Mesenchymal stem cell (in vitro differentiated cells and primary cell): ENCODE measurements at regions not wholly inside any gene's neighbourhood (a gene's known extent, or its start where the extent isn't known, plus 50 kb on each side); places are given as distances from the start of the nearest gene placed in this dataset.

Experiments
- DNase-seq: peaks from one replicate; pipeline ENCODE4 v3.0.0-alpha.2; 2013
- H2AFZ ChIP-seq: one replicate; pipeline ENCODE4 v1.6.1; 2013; ENCODE audit warnings: low read depth, mild to moderate bottlenecking, control low read depth, inconsistent platforms, low read length, moderate library complexity
- H2AK5ac ChIP-seq: 2 replicates; pipeline ENCODE4 v1.6.1; 2013; ENCODE audit warnings: low read length, moderate library complexity, mild to moderate bottlenecking, inconsistent platforms; ENCODE audit not compliant: severe bottlenecking
- H2BK120ac ChIP-seq: one replicate; pipeline ENCODE4 v1.6.1; 2013; ENCODE audit warnings: low read depth, mild to moderate bottlenecking, inconsistent platforms, low read length, moderate library complexity
- H2BK12ac ChIP-seq, 2 experiments: one replicate each; pipeline ENCODE4 v1.6.1; 2013; ENCODE audit warnings: inconsistent platforms in 2 of 2, low read length in 2 of 2, mild to moderate bottlenecking in 2 of 2, moderate library complexity in 2 of 2, control low read depth in 1 of 2
- H2BK15ac ChIP-seq: one replicate; pipeline ENCODE4 v1.6.1; 2013; ENCODE audit warnings: mild to moderate bottlenecking, low read depth, inconsistent platforms; ENCODE audit not compliant: poor library complexity, severe bottlenecking
- H2BK5ac ChIP-seq: 2 replicates; pipeline ENCODE4 v1.6.1; 2013; ENCODE audit warnings: low read depth, mild to moderate bottlenecking, low read length, control low read depth, inconsistent platforms; ENCODE audit not compliant: poor library complexity, severe bottlenecking
- H3K14ac ChIP-seq, 2 experiments: one replicate each; pipeline ENCODE4 v1.6.1; 2013; ENCODE audit warnings: inconsistent platforms in 2 of 2, low read length in 2 of 2, control low read depth in 1 of 2, mild to moderate bottlenecking in 1 of 2, moderate library complexity in 1 of 2
- H3K18ac ChIP-seq, 2 experiments: one replicate each; pipeline ENCODE4 v1.6.1; 2013; ENCODE audit warnings: inconsistent platforms in 2 of 2, low read length in 2 of 2, control low read depth in 1 of 2, low read depth in 1 of 2, mild to moderate bottlenecking in 1 of 2
- H3K23ac ChIP-seq, 2 experiments: one replicate each; pipeline ENCODE4 v1.6.1; 2013; ENCODE audit warnings: inconsistent platforms in 2 of 2, low read length in 2 of 2, mild to moderate bottlenecking in 2 of 2, moderate library complexity in 2 of 2, control low read depth in 1 of 2
- H3K27ac ChIP-seq: 2 replicates; pipeline ENCODE4 v1.5.1; 2013; ENCODE audit warnings: mild to moderate bottlenecking, moderate library complexity, low read length, control low read depth, inconsistent platforms; ENCODE audit not compliant: poor library complexity, severe bottlenecking
- H3K27me3 ChIP-seq, 2 experiments: 2 replicates each; pipeline versions ENCODE4 v1.6.1 to v1.7.0; 2013; ENCODE audit warnings: low read length in 2 of 2, mild to moderate bottlenecking in 2 of 2, moderate library complexity in 2 of 2, control low read depth in 1 of 2, inconsistent platforms in 1 of 2; ENCODE audit not compliant: control insufficient read depth in 1 of 2, insufficient read depth in 1 of 2
- H3K36me3 ChIP-seq, 2 experiments: 2 replicates each; pipeline versions ENCODE4 v1.6.1 to v1.7.0; 2013; ENCODE audit warnings: low read length in 2 of 2, control low read depth in 1 of 2, inconsistent platforms in 1 of 2, low read depth in 1 of 2, mild to moderate bottlenecking in 1 of 2; ENCODE audit not compliant: insufficient read depth in 2 of 2, control insufficient read depth in 1 of 2
- H3K4ac ChIP-seq, 2 experiments: one replicate each; pipeline ENCODE4 v1.6.1; 2013; ENCODE audit warnings: inconsistent platforms in 2 of 2, low read length in 2 of 2, mild to moderate bottlenecking in 2 of 2, moderate library complexity in 2 of 2, control low read depth in 1 of 2, low read depth in 1 of 2
- H3K4me1 ChIP-seq: 2 replicates; pipeline ENCODE4 v1.6.1; 2013; ENCODE audit warnings: low read depth, low read length, control low read depth; ENCODE audit not compliant: control insufficient read depth, insufficient read depth
- H3K4me2 ChIP-seq: 2 replicates; pipeline ENCODE4 v1.6.1; 2013; ENCODE audit warnings: low read length, mild to moderate bottlenecking, inconsistent platforms; ENCODE audit not compliant: poor library complexity, severe bottlenecking
- H3K4me3 ChIP-seq, 2 experiments: 2 replicates each; pipeline versions ENCODE4 v1.5.1 to v1.7.0; 2013; ENCODE audit warnings: low read length in 2 of 2, mild to moderate bottlenecking in 2 of 2, control low read depth in 1 of 2, low read depth in 1 of 2; ENCODE audit not compliant: insufficient read depth in 1 of 2
- H3K79me1 ChIP-seq: replicated peaks from 2 replicates; pipeline ENCODE4 v1.6.1; 2013; ENCODE audit warnings: mild to moderate bottlenecking, control low read depth, low read length, inconsistent platforms; ENCODE audit not compliant: poor library complexity, severe bottlenecking
- H3K9ac ChIP-seq: 2 replicates; pipeline ENCODE4 v1.7.0; 2013; ENCODE audit warnings: mild to moderate bottlenecking, low read length, moderate library complexity
- H3K9me3 ChIP-seq: 2 replicates; pipeline ENCODE4 v1.7.0; 2013; ENCODE audit warnings: mild to moderate bottlenecking, low read length; ENCODE audit not compliant: control insufficient read depth
- H4K8ac ChIP-seq: one replicate; pipeline ENCODE4 v1.6.1; 2013; ENCODE audit warnings: inconsistent platforms, mild to moderate bottlenecking, low read length, moderate library complexity
- H4K91ac ChIP-seq: one replicate; pipeline ENCODE4 v1.6.1; 2013; ENCODE audit warnings: mild to moderate bottlenecking, low read length, inconsistent platforms
- WGBS: methylation state at CpG from one replicate; pipeline ENCODE4 v1.1.7; 2013; ENCODE audit warnings: mixed read lengths; 5-methylcytosine and 5-hydroxymethylcytosine counted together

- H3K9me3 ChIP-seq, result no peaks in the 10 kb centered on the region
- H3K36me3 ChIP-seq, result no peaks in the 10 kb centered on the region
- no peak overlapping the region for H3K4me3 ChIP-seq
- H3K27ac ChIP-seq, result no peak overlapping the region
- no peak overlapping the region for H2AFZ ChIP-seq
- H3K9ac ChIP-seq, result no peak overlapping the region
- H3K4me2 ChIP-seq, result no peak overlapping the region
- no peak overlapping the region for H2BK5ac ChIP-seq
- no peak overlapping the region for H2AK5ac ChIP-seq
- no peak for DNase-seq
- H2BK15ac ChIP-seq, result no peak overlapping the region
- no peak overlapping the region for H3K4ac ChIP-seq
- WGBS, result 61% methylated on average over 2 of the region's 4 CpGs
- H2BK120ac ChIP-seq, result no peak overlapping the region
- H3K4me1 ChIP-seq, result no peaks in the 10 kb centered on the region
- no peaks in the 10 kb centered on the region for H3K27me3 ChIP-seq
- no peak overlapping the region for H4K91ac ChIP-seq
- no peak overlapping the region for H4K8ac ChIP-seq
- H3K18ac ChIP-seq, result no peak overlapping the region
- H3K79me1 ChIP-seq, result no peaks in the 10 kb centered on the region
- H2BK12ac ChIP-seq, result no peak overlapping the region
- H3K14ac ChIP-seq, result no peak overlapping the region
- H3K23ac ChIP-seq, result no peak overlapping the region
Measured at GRCh38 chr16:17951378-17951777, 385.2 kb downstream of the NPIPA8 start.

GRCh38 chr16:17949982-17950250 lies 386.6 kb downstream of the NPIPA8 start:
- Histone ChIP-seq H3K9me3 (peaks cover 4% of the 10 kb centered on the region), H3K14ac (no peak overlapping the region), H4K91ac (no peak overlapping the region), H3K23ac (no peak overlapping the region), H3K27me3 (no peaks in the 10 kb centered on the region), H3K27ac (no peak overlapping the region), H3K4me2 (no peak overlapping the region), H3K18ac (no peak overlapping the region), H3K79me1 (no peaks in the 10 kb centered on the region), H3K4me1 (no peaks in the 10 kb centered on the region), H4K8ac (no peak overlapping the region), H2AK5ac (no peak overlapping the region), H2BK12ac (no peak overlapping the region), H3K4me3 (no peak overlapping the region), H2AFZ (no peak overlapping the region), H3K9ac (no peak overlapping the region), H2BK15ac (no peak overlapping the region), H3K4ac (no peak overlapping the region), H2BK5ac (no peak overlapping the region), H3K36me3 (no peaks in the 10 kb centered on the region), H2BK120ac (no peak overlapping the region)
- 57% methylated on average over 4 of the region's 4 CpGs for WGBS
- DNase-seq, result no peak

DNA sequence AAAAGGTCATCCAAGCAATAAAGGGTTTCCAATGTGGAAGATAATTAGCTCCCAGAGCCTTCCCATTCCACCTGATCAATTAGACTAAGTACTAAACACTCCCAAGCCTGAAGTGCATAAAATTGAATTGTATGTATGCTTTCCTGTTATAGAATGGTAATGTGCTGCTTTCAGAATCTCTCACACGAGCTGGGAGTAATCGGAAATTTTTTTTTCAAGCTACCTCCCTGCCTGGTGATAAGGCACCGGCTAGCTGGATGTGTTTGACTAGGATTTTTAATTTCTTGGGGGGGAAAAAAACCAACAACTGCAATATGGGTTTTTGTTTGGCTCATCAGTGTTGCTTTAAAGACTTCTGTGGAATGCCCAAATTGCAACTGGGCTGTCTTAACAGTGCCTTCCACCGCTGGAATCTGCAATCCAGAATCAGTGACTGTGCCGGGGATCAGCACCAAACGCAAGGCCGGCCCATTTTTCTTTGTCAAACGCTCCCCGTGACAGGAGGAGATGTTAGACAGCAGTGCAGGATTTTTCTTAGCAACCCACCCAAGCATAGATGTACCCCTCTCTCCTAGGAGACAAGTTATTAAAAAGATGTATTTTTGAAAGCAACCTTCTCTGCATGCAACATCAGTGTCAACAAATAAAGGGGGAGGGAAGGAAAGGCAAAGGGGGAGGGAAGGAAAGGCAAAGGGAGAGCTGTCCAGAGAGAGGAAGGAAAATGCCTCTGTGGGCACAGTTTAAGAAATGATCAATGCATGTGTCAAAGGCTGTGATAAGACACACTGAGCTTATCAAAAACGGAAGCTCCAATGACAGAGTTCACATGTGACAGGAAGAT lies 387.2 kb downstream of the NPIPA8 start:
- no peak overlapping the region for H2BK5ac ChIP-seq
- no peak overlapping the region for H2BK120ac ChIP-seq
- H3K4me2 ChIP-seq, result no peak overlapping the region
- DNase-seq, result no peak
- 62% methylated on average over 10 of the region's 10 CpGs for WGBS
- H4K8ac ChIP-seq, result no peak overlapping the region
- H3K4ac ChIP-seq, result no peak overlapping the region
- no peak overlapping the region for H2BK15ac ChIP-seq
- no peak overlapping the region for H4K91ac ChIP-seq
- no peaks in the 10 kb centered on the region for H3K79me1 ChIP-seq
- H3K4me3 ChIP-seq, result no peak overlapping the region
- no peak overlapping the region for H3K14ac ChIP-seq
- H2AK5ac ChIP-seq, result no peak overlapping the region
- peaks cover 4% of the 10 kb centered on the region for H3K9me3 ChIP-seq
- no peak overlapping the region for H3K18ac ChIP-seq
- H3K23ac ChIP-seq, result no peak overlapping the region
- H3K36me3 ChIP-seq, result no peaks in the 10 kb centered on the region
- H3K4me1 ChIP-seq, result no peaks in the 10 kb centered on the region
- no peaks in the 10 kb centered on the region for H3K27me3 ChIP-seq
- H3K9ac ChIP-seq, result no peak overlapping the region
- H2AFZ ChIP-seq, result no peak overlapping the region
- H3K27ac ChIP-seq, result no peak overlapping the region
- H2BK12ac ChIP-seq, result no peak overlapping the region

DNA sequence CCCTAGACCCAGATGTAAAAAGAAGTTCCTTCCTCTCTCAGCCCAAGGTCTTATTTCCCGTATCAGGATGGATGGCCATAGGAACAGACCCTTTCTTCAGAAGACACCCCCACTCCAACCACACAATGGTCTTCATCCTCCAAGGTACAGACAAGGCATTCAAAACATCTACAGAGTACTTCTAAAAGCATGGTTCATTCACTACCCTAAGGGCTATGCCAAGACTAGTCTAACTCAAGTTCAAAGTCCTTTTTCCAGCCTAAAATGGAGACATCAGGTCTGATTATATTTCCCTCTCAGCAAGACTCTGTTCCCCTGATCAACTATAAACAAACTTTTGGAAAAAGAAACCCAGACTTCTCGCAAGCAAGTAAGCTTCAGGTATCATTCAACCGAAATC lies 388.9 kb downstream of the NPIPA8 start:
- Histone ChIP-seq H3K23ac (no peak overlapping the region), H4K8ac (no peak overlapping the region), H3K36me3 (no peaks in the 10 kb centered on the region), H3K14ac (no peak overlapping the region), H3K9me3 (peaks cover 4% of the 10 kb centered on the region), H3K18ac (no peak overlapping the region), H4K91ac (no peak overlapping the region), H3K79me1 (no peaks in the 10 kb centered on the region), H2BK12ac (no peak overlapping the region), H3K27ac (no peak overlapping the region), H3K4ac (no peak overlapping the region), H2BK15ac (no peak overlapping the region), H3K4me3 (no peak overlapping the region), H2AK5ac (no peak overlapping the region), H3K4me1 (no peaks in the 10 kb centered on the region), H3K4me2 (no peak overlapping the region), H3K9ac (no peak overlapping the region), H2AFZ (no peak overlapping the region), H2BK120ac (no peak overlapping the region), H3K27me3 (no peaks in the 10 kb centered on the region), H2BK5ac (no peak overlapping the region)
- 81% methylated on average over 3 of the region's 3 CpGs for WGBS
- no peak for DNase-seq
